ENCODE measurements at regions not wholly inside any gene's neighbourhood (a gene's known extent, or its start where the extent isn't known, plus 50 kb on each side); places are given as distances from the start of the nearest gene placed in this dataset.

DNA sequence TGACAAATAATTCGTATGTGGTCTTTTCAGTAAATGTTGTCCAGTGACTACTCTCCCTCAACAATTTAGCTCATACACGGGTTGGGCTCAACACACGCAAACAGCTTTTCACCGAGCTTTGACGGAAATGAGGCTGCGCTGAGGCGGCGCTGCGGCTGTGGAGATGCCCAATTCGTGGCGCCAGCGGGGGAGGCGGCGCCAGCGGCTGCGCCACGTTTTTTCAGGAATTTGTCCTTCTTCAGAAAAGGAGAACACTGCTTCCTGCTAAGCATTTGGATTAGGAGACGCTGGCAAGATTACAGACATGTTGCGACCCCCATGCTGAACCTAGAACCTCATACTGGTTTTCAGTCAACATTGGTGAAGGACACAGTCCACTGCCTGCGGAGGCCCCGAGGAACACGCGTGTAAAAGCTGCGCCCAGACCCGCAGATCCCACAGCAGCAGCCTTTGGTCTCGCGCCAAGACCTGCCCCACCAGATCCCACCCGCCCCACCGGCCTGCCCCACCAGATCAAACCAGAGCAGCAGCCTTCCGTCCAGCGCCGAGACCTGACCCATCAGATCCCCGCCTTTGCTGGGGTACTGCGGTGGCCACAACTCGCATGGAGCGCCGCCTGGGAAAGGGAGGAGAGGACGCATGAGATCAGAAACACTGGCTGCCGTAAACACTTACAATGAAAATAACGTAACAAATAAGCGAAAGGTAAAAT, 173.8 kb downstream of the TMEM18 start:
- no peaks in the 10 kb centered on the region for H3K36me3 ChIP-seq
- TF ChIP-seq POLR2A (IDR thresholded peaks at IDR 0.05): no peak
- TF ChIP-seq, protein P1, sequence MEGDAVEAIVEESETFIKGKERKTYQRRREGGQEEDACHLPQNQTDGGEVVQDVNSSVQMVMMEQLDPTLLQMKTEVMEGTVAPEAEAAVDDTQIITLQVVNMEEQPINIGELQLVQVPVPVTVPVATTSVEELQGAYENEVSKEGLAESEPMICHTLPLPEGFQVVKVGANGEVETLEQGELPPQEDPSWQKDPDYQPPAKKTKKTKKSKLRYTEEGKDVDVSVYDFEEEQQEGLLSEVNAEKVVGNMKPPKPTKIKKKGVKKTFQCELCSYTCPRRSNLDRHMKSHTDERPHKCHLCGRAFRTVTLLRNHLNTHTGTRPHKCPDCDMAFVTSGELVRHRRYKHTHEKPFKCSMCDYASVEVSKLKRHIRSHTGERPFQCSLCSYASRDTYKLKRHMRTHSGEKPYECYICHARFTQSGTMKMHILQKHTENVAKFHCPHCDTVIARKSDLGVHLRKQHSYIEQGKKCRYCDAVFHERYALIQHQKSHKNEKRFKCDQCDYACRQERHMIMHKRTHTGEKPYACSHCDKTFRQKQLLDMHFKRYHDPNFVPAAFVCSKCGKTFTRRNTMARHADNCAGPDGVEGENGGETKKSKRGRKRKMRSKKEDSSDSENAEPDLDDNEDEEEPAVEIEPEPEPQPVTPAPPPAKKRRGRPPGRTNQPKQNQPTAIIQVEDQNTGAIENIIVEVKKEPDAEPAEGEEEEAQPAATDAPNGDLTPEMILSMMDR (IDR thresholded peaks at IDR 0.05): no peak
- intact Hi-C loops (cut with DNase I; ENCODE audit: low total_unique reads): no loop called here
- no peak for DNase-seq
- no peaks in the 10 kb centered on the region for H3K9me3 ChIP-seq
- no peak overlapping the region for H3K4me3 ChIP-seq
- no peaks in the 10 kb centered on the region for H3K27me3 ChIP-seq
- no peak overlapping the region for H3K27ac ChIP-seq
- no peaks in the 10 kb centered on the region for H3K4me1 ChIP-seq

DNA sequence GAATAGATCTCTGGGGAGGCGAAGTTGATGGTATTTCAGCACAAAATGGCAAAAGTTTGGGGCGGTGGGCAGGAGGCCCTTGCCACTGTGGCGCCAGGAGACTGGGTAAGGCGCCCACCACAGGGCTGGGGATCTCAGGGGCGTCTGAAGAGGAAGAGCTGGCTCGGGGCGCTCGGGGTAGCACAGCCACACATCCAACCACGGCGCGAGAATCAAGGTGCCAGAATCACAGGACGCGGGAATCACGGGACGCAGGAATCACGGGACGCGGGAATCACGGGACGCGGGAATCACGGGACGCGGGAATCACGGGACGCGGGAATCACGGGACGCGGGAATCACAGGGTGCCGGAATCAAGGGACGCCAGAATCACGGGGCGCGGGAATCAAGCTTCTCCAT, 174.4 kb downstream of the TMEM18 start:
- intact Hi-C loops (cut with DNase I; ENCODE audit: low total_unique reads): no loop called here
- Histone ChIP-seq H3K27me3 (no peaks in the 10 kb centered on the region), H3K27ac (no peak overlapping the region), H3K36me3 (no peaks in the 10 kb centered on the region), H3K4me3 (no peak overlapping the region), H3K9me3 (no peaks in the 10 kb centered on the region), H3K4me1 (no peaks in the 10 kb centered on the region)
- no peak for DNase-seq
- TF ChIP-seq POLR2A (IDR thresholded peaks at IDR 0.05): no peak
- TF ChIP-seq, protein P1 (IDR thresholded peaks at IDR 0.05): no peak

DNA sequence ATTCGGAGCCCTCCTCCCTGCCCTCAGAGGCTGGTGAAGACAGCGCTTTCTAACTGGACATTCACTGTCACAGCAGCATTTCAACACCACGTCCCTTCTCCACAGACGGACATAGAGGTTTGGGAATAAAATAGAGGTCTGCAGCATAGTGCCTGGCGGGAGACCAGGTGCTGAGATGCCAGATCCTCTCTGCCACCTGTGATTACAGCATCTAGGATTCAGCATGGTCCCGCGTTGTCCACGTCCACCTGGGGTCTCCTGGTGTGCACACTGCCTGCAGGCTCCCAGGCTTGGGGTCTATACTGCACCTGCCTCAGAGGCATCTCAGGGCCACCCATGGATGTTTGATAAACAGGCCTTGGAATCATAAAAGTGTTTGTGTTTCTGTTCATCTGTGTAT, 175.5 kb downstream of the TMEM18 start:
- H3K4me1 ChIP-seq: no peaks in the 10 kb centered on the region
- H3K27ac ChIP-seq: no peak overlapping the region
- no peak for DNase-seq
- H3K36me3 ChIP-seq: no peaks in the 10 kb centered on the region
- H3K27me3 ChIP-seq: no peaks in the 10 kb centered on the region
- no peak overlapping the region for H3K4me3 ChIP-seq
- TF ChIP-seq POLR2A (IDR thresholded peaks at IDR 0.05): no peak
- TF ChIP-seq, protein P1 (IDR thresholded peaks at IDR 0.05): no peak
- intact Hi-C loops (cut with DNase I; ENCODE audit: low total_unique reads): no loop called here
- no peaks in the 10 kb centered on the region for H3K9me3 ChIP-seq

DNA sequence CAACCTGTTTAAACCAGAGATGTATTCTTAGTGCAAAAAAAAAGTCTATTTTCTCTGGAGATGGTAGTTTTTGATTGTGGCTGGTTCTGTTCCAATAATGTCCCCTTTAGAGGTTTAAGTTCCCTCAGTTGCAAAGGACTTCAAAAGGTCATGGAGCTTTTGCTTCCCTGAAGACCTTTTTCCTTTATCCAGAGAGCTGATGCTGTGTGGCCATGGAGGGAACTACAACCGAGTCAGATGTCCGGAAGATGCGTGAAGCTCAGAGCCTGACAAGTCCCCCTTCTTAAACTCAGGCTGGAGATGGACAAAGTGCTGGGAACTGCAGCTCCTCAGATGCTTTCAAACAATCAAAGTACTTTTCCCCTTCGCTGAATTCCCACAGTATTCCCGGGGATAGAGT, 176.1 kb downstream of the TMEM18 start:
- no peak overlapping the region for H3K4me3 ChIP-seq
- no peak for DNase-seq
- H3K9me3 ChIP-seq: no peaks in the 10 kb centered on the region
- TF ChIP-seq POLR2A (IDR thresholded peaks at IDR 0.05): no peak
- TF ChIP-seq, protein P1 (IDR thresholded peaks at IDR 0.05): no peak
- no peaks in the 10 kb centered on the region for H3K36me3 ChIP-seq
- intact Hi-C loops (cut with DNase I; ENCODE audit: low total_unique reads): no loop called here
- H3K27ac ChIP-seq: no peak overlapping the region
- no peaks in the 10 kb centered on the region for H3K27me3 ChIP-seq
- no peaks in the 10 kb centered on the region for H3K4me1 ChIP-seq

DNA sequence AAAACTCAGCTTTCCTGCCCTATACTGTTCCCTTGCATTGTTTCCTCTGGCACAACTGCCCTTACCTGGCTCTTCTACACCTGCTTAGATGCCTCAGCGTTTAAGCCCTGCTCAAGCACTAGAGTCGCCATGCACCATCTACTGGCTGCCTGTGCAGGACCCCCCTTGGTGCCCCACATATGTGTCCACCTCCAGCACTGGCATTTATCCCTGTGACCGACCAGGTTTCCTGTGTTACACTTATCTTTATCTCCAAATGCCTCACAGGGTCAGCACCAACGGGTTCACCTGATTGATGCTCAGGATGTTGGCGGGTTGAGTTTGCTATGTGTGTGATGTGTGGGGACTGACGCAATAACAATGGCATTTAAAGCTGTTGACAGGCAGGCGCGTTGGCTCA, 177.5 kb downstream of the TMEM18 start:
- Histone ChIP-seq H3K27me3 (no peaks in the 10 kb centered on the region), H3K4me1 (no peaks in the 10 kb centered on the region), H3K4me3 (no peak overlapping the region), H3K36me3 (no peaks in the 10 kb centered on the region), H3K9me3 (no peaks in the 10 kb centered on the region), H3K27ac (no peak overlapping the region)
- TF ChIP-seq POLR2A (IDR thresholded peaks at IDR 0.05): no peak
- TF ChIP-seq, protein P1 (IDR thresholded peaks at IDR 0.05): no peak
- DNase-seq: no peak
- intact Hi-C loops (cut with DNase I; ENCODE audit: low total_unique reads): no loop called here
